KMS-11 (cell line): ENCODE measurements at regions not wholly inside any gene's neighbourhood (a gene's known extent, or its start where the extent isn't known, plus 50 kb on each side); places are given as distances from the start of the nearest gene placed in this dataset.

Experiments used
- H2AFZ ChIP-seq: fragments of 200-600 bp; sonication (generic); 2 replicates; pipeline ENCODE4 v1.6.1; 2016; ENCODE audit warnings: antibody characterized with exemption, mixed run types, low read depth
- H3K27ac ChIP-seq: fragments of 200-600 bp; sonication (generic); 2 replicates; pipeline ENCODE4 v1.6.1; 2016; ENCODE audit warnings: mild to moderate bottlenecking, mixed run types
- H3K27me3 ChIP-seq: fragments of 200-600 bp; sonication (generic); 2 replicates; pipeline ENCODE4 v1.6.1; 2017; ENCODE audit warnings: mild to moderate bottlenecking, low read depth, mixed run types, moderate library complexity; ENCODE audit not compliant: insufficient read depth
- H3K36me3 ChIP-seq: fragments of 200-600 bp; sonication (generic); 2 replicates; pipeline ENCODE4 v1.6.1; 2017; ENCODE audit warnings: mild to moderate bottlenecking, mixed run types; ENCODE audit not compliant: insufficient read depth
- H3K4me1 ChIP-seq: fragments of 200-600 bp; sonication (generic); 2 replicates; pipeline ENCODE4 v1.6.1; 2016; ENCODE audit warnings: mild to moderate bottlenecking, low read depth, mixed run types; ENCODE audit not compliant: poor library complexity, severe bottlenecking
- H3K4me2 ChIP-seq: fragments of 200-600 bp; sonication (generic); 2 replicates; pipeline ENCODE4 v1.7.0; 2016; ENCODE audit warnings: mild to moderate bottlenecking, mixed run types
- H3K4me3 ChIP-seq: fragments of 200-600 bp; sonication (generic); IDR thresholded peaks from 2 replicates; pipeline ENCODE4 v1.6.1; 2017; ENCODE audit warnings: low read depth, low read length, mixed read lengths; ENCODE audit not compliant: insufficient read depth
- H3K79me2 ChIP-seq: fragments of 200-600 bp; sonication (generic); 2 replicates; pipeline ENCODE4 v1.6.1; 2016; ENCODE audit warnings: low read depth, mixed run types; ENCODE audit not compliant: insufficient read depth
- H3K9ac ChIP-seq: fragments of 200-600 bp; sonication (generic); 2 replicates; pipeline ENCODE4 v1.6.1; 2016; ENCODE audit warnings: mild to moderate bottlenecking, mixed run types
- H4K20me1 ChIP-seq: fragments of 200-600 bp; sonication (generic); 2 replicates; pipeline ENCODE4 v1.6.1; 2016; ENCODE audit warnings: mild to moderate bottlenecking, mixed run types; ENCODE audit not compliant: insufficient read depth
- CTCF ChIP-seq: fragments of 200-600 bp; sonication (generic); conservative IDR thresholded peaks from 2 replicates; pipeline ENCODE4 v1.6.1; 2017; ENCODE audit warnings: low read depth, mild to moderate bottlenecking, antibody characterized with exemption, low read length, moderate library complexity, mixed read lengths

GRCh38 chr4:187415231-187415630 is 580.3 kb upstream of the ZFP42 start:
- no peaks in the 10 kb centered on the region for H3K27me3 ChIP-seq
- H3K4me2 ChIP-seq: no peak overlapping the region
- H4K20me1 ChIP-seq: no peaks in the 10 kb centered on the region
- no peaks in the 10 kb centered on the region for H3K36me3 ChIP-seq
- H2AFZ ChIP-seq: no peak overlapping the region
- no peak overlapping the region for H3K4me3 ChIP-seq
- H3K79me2 ChIP-seq: no peaks in the 10 kb centered on the region
- no peak overlapping the region for H3K9ac ChIP-seq
- no peak for TF ChIP-seq CTCF
- H3K4me1 ChIP-seq: no peaks in the 10 kb centered on the region
- H3K27ac ChIP-seq: no peak overlapping the region

GRCh38 chr4:187416216-187416615 is 579.4 kb upstream of the ZFP42 start:
- no peak overlapping the region for H3K4me2 ChIP-seq
- H3K27ac ChIP-seq: no peak overlapping the region
- no peaks in the 10 kb centered on the region for H3K27me3 ChIP-seq
- H3K4me1 ChIP-seq: no peaks in the 10 kb centered on the region
- no peaks in the 10 kb centered on the region for H4K20me1 ChIP-seq
- no peaks in the 10 kb centered on the region for H3K79me2 ChIP-seq
- no peak overlapping the region for H3K9ac ChIP-seq
- H3K36me3 ChIP-seq: no peaks in the 10 kb centered on the region
- TF ChIP-seq CTCF: no peak
- no peak overlapping the region for H2AFZ ChIP-seq
- H3K4me3 ChIP-seq: no peak overlapping the region

GRCh38 chr4:187417721-187418120 is 577.9 kb upstream of the ZFP42 start:
- H3K79me2 ChIP-seq: no peaks in the 10 kb centered on the region
- no peak overlapping the region for H3K9ac ChIP-seq
- no peak overlapping the region for H3K27ac ChIP-seq
- H3K27me3 ChIP-seq: no peaks in the 10 kb centered on the region
- H4K20me1 ChIP-seq: no peaks in the 10 kb centered on the region
- H3K36me3 ChIP-seq: no peaks in the 10 kb centered on the region
- H2AFZ ChIP-seq: no peak overlapping the region
- H3K4me2 ChIP-seq: no peak overlapping the region
- no peaks in the 10 kb centered on the region for H3K4me1 ChIP-seq
- H3K4me3 ChIP-seq: no peak overlapping the region
- no peak for TF ChIP-seq CTCF

GRCh38 chr4:187422655-187423054 is 572.9 kb upstream of the ZFP42 start:
- Histone ChIP-seq H3K36me3 (no peaks in the 10 kb centered on the region; the same call in 1 of the 2 replicates), H2AFZ (no peak overlapping the region), H3K4me2 (no peak overlapping the region), H3K79me2 (no peaks in the 10 kb centered on the region), H3K27ac (no peak overlapping the region), H3K9ac (no peak overlapping the region), H3K4me3 (no peak overlapping the region), H4K20me1 (no peaks in the 10 kb centered on the region), H3K27me3 (no peaks in the 10 kb centered on the region), H3K4me1 (no peaks in the 10 kb centered on the region)
- TF ChIP-seq CTCF: no peak
